HG03108 (cell line): ENCODE measurements at regions not wholly inside any gene's neighbourhood (a gene's known extent, or its start where the extent isn't known, plus 50 kb on each side); places are given as distances from the start of the nearest gene placed in this dataset.

Experiments used
- ATAC-seq: cut with Tn5 transposase; IDR thresholded peaks from one replicate; pipeline ENCODE4 v1.9.1; 2021; ENCODE audit warnings: moderate library complexity; ENCODE audit not compliant: unreplicated experiment

DNA sequence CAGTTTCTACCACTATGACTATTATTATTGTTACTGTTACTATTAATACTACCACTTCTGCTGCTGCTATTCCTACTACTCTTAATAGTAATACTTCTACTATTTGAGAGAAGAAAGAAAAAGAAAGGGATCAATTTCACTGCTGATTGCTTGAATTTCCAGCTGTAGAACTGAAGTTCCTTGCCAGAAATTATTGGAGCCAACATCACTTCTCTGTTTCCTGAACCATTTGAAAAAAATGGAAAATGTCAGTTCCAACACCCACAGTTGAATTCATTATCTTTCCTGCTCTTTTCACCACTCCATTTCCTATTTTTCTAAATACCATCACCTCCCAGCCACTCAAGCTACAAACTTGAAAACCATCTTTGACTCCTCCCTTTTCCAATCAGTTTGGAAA is 54.1 kb upstream of the PIK3C2G start:
- ATAC-seq = no peak

GRCh38 chr12:18206198-18206597 is 55.1 kb upstream of the PIK3C2G start:
- no peak for ATAC-seq

DNA sequence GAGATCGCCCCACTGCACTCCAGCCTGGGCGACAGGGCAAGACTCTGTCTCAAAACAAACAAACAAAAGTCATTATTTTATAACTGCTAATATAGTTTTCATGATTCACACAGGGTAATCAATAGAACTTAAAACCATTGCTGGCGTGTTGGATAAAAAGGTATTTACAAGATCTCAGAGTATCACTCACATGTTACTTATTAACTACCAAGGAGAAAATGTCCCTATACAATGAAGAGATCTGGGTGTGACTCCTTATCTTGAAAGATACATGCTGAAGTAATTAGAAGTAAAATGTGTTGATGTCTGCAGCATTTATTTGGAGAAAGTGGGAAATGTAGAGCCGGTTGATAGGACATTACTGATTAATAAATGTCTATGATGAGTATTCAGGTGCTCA is 57.3 kb upstream of the PIK3C2G start:
- no peak for ATAC-seq

GRCh38 chr12:18192119-18192518 is 69.2 kb upstream of the PIK3C2G start:
- no peak for ATAC-seq

DNA sequence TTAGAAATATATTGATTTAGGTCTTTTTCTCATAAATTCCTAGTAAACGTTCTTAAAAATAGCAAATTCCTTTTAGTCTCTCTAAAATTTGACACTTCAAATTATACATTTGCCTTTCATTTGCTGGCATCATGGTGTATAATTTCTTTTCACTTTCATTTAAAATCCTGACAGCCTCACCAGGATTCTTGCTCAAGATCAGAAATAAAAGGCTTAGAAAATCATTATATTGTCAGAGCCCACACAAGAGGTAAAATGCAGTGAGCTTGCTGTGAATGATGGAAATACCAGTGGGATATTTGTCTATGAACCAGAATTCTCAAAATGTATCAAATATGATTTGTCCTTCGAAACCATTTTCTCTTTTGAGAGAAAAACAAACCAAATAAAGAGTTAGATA is 78.2 kb upstream of the PIK3C2G start:
- ATAC-seq = no peak

DNA sequence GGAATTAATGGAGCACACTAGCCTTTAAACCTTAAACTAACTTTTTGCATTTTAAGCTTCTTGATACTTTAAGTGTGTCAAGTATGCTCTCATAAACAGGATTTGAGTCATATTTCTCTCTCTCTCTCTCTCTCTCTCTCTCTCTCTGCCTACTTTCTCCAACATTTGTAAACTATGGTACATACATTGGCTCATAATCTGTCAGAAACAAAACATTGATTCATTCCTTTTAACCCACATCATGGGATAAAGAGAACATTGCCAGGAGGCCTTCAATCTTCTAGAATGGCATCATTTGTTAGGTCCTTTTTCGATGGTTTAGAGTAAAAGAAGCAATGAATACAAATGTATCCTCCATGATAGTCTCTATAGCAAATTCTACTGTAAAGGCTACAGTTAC is 81.6 kb upstream of the RERGL start:
- ATAC-seq = no peak

DNA sequence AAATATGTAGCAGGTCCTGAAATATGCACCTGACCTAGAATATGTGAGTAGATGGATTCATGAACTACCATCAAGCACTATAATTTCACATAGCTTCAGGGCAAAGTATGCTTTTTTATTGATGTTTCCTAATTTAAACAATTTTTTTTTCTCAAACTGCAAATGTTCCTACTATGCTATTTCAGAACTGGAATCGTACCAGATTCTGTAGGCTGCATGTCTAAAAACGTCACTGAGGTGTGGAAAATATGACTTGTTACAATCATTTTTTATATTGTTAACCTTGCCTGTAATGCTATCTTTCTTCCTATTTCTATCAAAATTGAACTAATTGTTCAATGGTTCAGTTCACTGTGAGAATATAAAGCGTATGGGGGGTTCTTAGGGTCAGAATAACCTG is 78.0 kb upstream of the RERGL start:
- ATAC-seq = no peak

GRCh38 chr12:18165889-18166288 is 75.9 kb upstream of the RERGL start:
- no peak for ATAC-seq

DNA sequence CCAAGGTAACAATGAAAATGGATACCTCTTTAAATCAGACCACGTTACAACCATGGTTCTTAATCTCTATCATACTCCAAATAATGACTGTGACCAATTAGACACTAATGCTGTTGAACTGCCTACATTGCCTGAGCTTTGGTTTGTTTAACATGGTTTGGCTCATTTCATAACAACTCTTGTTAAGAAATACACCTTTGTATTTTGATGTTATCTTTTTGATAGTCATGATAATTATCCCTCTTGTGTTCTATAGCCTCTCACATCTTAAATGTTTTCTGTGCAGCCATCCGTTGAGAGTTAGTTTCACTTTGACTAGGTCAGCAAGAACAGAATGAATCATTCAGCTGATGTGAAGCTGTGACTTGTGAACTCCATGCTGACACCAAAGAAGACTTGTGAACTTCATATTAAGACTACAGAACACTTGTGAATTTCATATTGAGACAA is 75.5 kb upstream of the RERGL start:
- ATAC-seq = peak; percentile 99

GRCh38 chr12:18160901-18161300 is 70.9 kb upstream of the RERGL start:
- no peak for ATAC-seq

DNA sequence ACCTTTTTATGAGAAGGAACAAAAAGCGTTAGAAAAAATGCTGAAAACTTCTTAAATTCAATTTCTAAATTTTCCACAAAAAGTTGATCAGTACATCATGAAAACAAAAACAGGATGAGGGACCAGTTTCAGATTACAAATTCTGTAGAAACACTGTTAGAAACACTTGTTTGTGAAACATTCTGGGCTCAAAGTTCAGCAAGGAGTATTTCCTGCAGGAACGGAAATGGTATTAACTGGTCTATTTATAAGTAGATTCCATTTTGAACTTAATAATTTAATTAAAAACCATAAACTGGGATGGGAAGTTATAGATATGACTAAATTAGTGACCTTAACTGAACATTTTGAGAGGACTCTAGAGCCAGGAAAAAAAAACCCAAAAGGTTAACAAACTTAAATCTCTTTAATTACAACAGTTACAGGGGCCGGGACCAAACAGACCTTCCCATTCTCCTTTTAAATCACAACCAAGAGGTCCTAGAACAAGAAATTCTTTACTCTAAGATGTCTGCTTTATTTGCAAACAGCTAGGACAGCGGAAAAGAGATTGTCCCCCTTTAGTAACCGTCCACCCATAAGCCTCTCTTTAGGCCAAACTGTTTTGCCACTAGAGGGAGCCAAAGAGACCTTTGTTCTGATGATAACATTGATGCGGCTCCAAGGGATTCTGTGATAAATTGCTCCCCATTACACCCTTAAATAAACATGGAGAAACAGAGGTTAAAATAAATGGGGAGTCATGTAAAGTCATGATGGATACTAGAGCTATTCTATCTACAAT is 69.0 kb upstream of the RERGL start:
- ATAC-seq = no peak

DNA sequence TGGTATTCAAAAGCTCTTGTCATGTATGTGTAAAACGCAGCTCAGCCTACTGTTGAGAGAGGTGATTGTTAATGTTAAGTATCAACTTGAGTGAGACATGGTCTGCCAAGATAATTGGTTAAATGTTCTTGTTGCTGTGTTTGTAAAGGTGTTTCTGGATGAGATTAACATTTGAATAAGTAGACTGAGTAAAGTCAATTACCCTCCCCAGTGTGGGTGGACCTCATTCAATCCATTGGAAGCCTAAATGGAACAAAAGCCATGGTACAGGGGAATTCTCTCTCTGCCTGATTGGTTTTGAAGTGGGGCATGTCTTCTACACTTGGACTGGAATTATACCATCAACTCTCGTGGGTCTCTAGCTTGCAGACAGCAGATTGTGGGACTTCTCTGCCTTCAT is 63.8 kb upstream of the RERGL start:
- no peak for ATAC-seq

DNA sequence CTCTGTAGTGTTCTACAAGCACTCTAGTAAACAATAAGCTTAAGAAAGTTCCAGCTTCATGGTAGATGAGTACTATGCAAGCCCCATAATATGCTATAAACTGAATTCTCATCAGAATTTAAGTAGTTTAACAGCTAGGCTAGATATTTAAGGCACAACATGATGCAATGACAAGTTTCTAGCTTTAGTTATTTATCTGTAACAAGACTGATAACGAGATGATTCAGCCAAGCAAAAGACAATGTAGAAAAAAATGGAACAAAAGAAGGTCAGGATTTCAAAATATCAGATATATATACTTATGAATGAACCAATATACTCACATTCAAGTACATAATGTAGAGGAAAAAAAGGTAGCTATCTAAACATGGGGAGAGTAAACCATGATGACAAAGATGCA is 61.0 kb upstream of the RERGL start:
- no peak for ATAC-seq

DNA sequence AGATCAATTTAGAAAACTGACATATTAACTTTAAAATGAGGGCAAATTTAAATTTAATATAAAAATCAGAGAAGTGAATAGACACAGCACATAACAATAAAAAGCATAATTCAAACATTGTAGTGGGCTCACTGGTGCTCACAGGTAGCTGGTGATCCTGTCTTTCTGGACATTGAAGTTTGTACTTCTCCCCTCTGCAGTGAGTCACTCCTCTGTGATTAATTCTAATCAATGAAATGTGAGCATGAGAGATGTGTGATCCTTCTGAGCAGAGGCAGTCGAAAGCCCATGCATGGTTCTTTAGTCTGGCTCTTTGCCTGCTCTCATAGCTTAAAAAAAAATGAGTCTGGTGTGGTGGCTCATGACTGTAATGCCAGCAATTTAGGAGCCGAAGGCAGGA is 59.0 kb upstream of the RERGL start:
- no peak for ATAC-seq

DNA sequence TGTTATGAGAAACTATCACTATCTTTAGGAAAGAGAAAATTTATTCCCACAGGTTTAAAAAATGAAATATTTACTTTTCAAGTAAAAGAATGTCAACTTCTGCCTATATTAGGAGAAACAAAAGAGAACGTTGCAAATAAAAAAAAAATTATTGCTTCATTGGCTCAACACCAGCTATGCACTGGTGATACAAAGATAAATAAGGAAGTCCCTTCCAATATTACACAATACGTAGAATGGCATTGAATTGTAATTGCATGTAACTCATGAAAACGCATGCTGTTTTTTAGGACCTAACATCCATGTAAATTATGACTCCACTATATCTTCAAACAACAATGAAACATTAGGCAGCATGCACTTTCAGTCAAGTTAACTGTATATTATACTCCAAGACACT is 56.4 kb upstream of the RERGL start:
- no peak for ATAC-seq

DNA sequence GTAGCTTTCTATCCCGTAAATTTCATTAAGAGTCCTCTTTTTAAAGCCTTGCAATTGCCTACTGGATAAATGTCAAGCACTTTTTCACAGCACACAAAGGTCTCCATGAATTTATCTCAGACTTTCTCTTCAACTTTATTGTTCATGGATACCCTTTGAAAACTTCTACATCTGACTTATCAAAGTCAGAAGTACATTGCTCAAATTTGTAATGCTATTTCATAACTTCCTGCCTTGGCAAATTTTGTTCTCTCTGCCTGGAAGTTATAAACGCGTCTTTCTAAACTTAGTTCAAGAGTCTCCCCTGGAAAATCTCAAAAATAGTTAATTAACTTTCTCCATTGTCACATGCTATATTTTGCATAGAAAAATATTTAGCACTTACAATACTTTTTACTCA is 55.9 kb upstream of the RERGL start:
- no peak for ATAC-seq

DNA sequence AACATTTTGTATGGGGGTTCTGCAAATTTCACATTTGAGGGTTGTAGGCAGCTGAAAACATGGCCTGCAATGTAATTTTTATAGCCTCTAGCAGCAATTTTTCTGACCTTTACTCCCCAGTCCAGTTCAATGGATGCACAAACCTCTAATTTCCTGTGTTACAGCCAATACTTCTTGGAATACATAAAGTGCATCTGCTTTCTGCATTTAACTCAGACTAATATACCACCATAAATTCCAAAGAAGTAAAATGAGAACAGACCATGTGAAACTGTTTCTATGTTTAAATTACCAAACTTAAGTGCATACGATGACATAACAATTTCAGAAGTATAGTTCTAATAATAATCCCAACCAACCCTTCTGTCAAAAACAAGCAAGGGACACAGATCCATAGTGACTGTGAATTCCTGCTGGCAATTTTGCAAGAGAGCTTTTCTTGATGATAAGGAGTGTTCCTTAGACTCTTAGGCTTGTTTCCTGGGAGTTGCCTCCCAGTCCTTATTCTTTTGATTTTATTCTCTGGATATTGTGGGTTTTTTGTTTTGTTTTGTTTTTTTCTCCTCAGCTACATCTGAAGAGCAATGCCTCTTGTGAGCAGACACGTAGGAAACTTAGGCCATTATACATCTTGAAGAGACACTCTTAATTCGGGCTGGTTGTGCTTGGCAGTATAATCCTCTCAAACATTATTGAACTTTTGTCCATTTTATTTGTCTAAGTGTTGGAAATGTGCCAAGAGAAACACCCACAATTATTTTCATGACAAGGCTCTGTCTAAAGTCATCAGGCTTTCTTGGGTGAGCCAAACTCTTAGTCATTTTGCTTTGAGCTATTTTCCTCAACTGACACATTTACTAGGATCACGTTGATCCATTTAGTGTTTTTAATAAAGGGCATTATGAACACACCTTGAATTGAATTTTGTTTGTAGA is 51.3 kb upstream of the RERGL start:
- ATAC-seq = no peak

- no peak for ATAC-seq
Measured at GRCh38 chr12:18139989-18140596, 50.1 kb upstream of the RERGL start.
